IMR-90 (cell line): ENCODE measurements at regions not wholly inside any gene's neighbourhood (a gene's known extent, or its start where the extent isn't known, plus 50 kb on each side); places are given as distances from the start of the nearest gene placed in this dataset.

Source experiments
- ATAC-seq: fragments of 200-7000 bp; cut with Tn5 transposase; 2 replicates; pipeline ENCODE4 v1.9.1; 2020; ENCODE audit warnings: low read depth, mild to moderate bottlenecking, moderate library complexity
- BruUV-seq: library from RNA; stranded (reverse); fragments of 400-500 nt; replicated peaks from 2 replicates; lab custom pipeline; 2021; lab: Mats Ljungman, UMichigan
- CTCF ChIA-PET: fragments of 300-600 bp; formaldehyde crosslinking; extraction: SDS; loops from one replicate; lab custom pipeline; 2021; ENCODE audit warnings: antibody characterized with exemption; lab: Yijun Ruan, JAX
- POLR2A ChIA-PET: fragments of 300-600 bp; sonication (Branson Sonifier 250); formaldehyde crosslinking; loops from one replicate; lab custom pipeline; 2022; ENCODE audit warnings: antibody characterized with exemption; ENCODE audit not compliant: unreplicated experiment; lab: Charles Lee
- DNase-seq: peaks from one replicate; pipeline ENCODE4 v3.0.0; 2013
- H2AFZ ChIP-seq: replicated peaks from 2 replicates; pipeline ENCODE3; 2013; ENCODE audit warnings: low read length, mild to moderate bottlenecking; ENCODE audit not compliant: poor library complexity
- H2AK5ac ChIP-seq: 2 replicates; pipeline ENCODE4 v1.6.1; 2013; ENCODE audit warnings: low read depth, low read length, inconsistent platforms
- H2AK9ac ChIP-seq: replicated peaks from 2 replicates; pipeline ENCODE3; 2013; ENCODE audit warnings: mild to moderate bottlenecking, low read depth, low read length, moderate library complexity; ENCODE audit not compliant: poor library complexity
- H2BK120ac ChIP-seq: 2 replicates; pipeline ENCODE4 v1.6.1; 2013; ENCODE audit warnings: low read depth, low read length, inconsistent platforms
- H2BK15ac ChIP-seq: 3 replicates; pipeline ENCODE4 v1.6.1; 2013; ENCODE audit warnings: low read depth, low read length, inconsistent platforms
- H2BK20ac ChIP-seq: 2 replicates; pipeline ENCODE4 v1.6.1; 2013; ENCODE audit warnings: low read depth, mild to moderate bottlenecking, inconsistent platforms, low read length, moderate library complexity
- H2BK5ac ChIP-seq: 2 replicates; pipeline ENCODE4 v1.6.1; 2013; ENCODE audit warnings: mild to moderate bottlenecking, low read depth, low read length, inconsistent platforms; ENCODE audit not compliant: poor library complexity, severe bottlenecking
- H3K14ac ChIP-seq: replicated peaks from 2 replicates; pipeline ENCODE4 v1.6.1; 2013; ENCODE audit warnings: low read depth, low read length, inconsistent platforms
- H3K18ac ChIP-seq: 2 replicates; pipeline ENCODE4 v1.6.1; 2013; ENCODE audit warnings: low read depth, low read length, control low read depth
- H3K23ac ChIP-seq: 2 replicates; pipeline ENCODE4 v1.6.1; 2013; ENCODE audit warnings: low read depth, low read length, inconsistent platforms
- H3K27ac ChIP-seq: 2 replicates; pipeline ENCODE4 v1.5.1; 2013; ENCODE audit warnings: mild to moderate bottlenecking, control low read depth, low read length; ENCODE audit not compliant: insufficient read depth
- H3K27me3 ChIP-seq: 2 replicates; pipeline ENCODE4 v1.6.1; 2013; ENCODE audit warnings: low read length; ENCODE audit not compliant: control insufficient read depth, insufficient read depth
- H3K36me3 ChIP-seq: 2 replicates; pipeline ENCODE4 v1.6.1; 2013; ENCODE audit warnings: low read length, mixed read lengths; ENCODE audit not compliant: control insufficient read depth, insufficient read depth
- H3K4ac ChIP-seq: 2 replicates; pipeline ENCODE4 v1.6.1; 2013; ENCODE audit warnings: low read depth, low read length, inconsistent platforms
- H3K4me1 ChIP-seq: 2 replicates; pipeline ENCODE4 v1.6.1; 2013; ENCODE audit warnings: low read length, mixed read lengths; ENCODE audit not compliant: control insufficient read depth, insufficient read depth
- H3K4me2 ChIP-seq: 2 replicates; pipeline ENCODE4 v1.6.1; 2013; ENCODE audit warnings: low read depth, mild to moderate bottlenecking, control low read depth, low read length, moderate library complexity
- H3K4me3 ChIP-seq: 2 replicates; pipeline ENCODE4 v1.5.1; 2013; ENCODE audit warnings: low read depth, mild to moderate bottlenecking, control low read depth, low read length, moderate library complexity; ENCODE audit not compliant: insufficient read depth
- H3K56ac ChIP-seq: 2 replicates; pipeline ENCODE4 v1.6.1; 2013; ENCODE audit warnings: low read length, inconsistent platforms; ENCODE audit not compliant: insufficient read depth; ENCODE audit errors: extremely low read depth
- H3K79me1 ChIP-seq, 2 experiments: 2 replicates each; pipeline ENCODE4 v1.6.1; 2013; ENCODE audit warnings: low read length in 2 of 2, inconsistent platforms in 1 of 2, low read depth in 1 of 2
- H3K9ac ChIP-seq: 2 replicates; pipeline ENCODE4 v1.6.1; 2013; ENCODE audit warnings: low read depth, low read length, control low read depth
- H3K9me1 ChIP-seq: 2 replicates; pipeline ENCODE4 v1.6.1; 2013; ENCODE audit warnings: low read length, inconsistent platforms; ENCODE audit not compliant: insufficient read depth
- H3K9me3 ChIP-seq: 2 replicates; pipeline ENCODE4 v1.6.1; 2013; ENCODE audit warnings: low read length; ENCODE audit not compliant: control insufficient read depth, insufficient read depth
- H4K20me1 ChIP-seq: 2 replicates; pipeline ENCODE4 v1.6.1; 2013; ENCODE audit warnings: low read length, inconsistent platforms; ENCODE audit not compliant: insufficient read depth
- H4K5ac ChIP-seq: 2 replicates; pipeline ENCODE4 v1.6.1; 2013; ENCODE audit warnings: mild to moderate bottlenecking, low read depth, low read length, control low read depth
- H4K8ac ChIP-seq, 2 experiments: 2 replicates each; pipeline ENCODE4 v1.6.1; 2013; ENCODE audit warnings: low read depth in 2 of 2, low read length in 2 of 2, control low read depth in 1 of 2, inconsistent platforms in 1 of 2
- H4K91ac ChIP-seq: 2 replicates; pipeline ENCODE4 v1.6.1; 2013; ENCODE audit warnings: low read depth, low read length, inconsistent platforms; ENCODE audit not compliant: insufficient read depth
- CEBPB ChIP-seq: IDR thresholded peaks from 2 replicates; pipeline ENCODE4 v1.6.1; 2012; ENCODE audit warnings: low read depth, low read length, improper control_type of control experiment
- CHD1 ChIP-seq: IDR thresholded peaks from 2 replicates; pipeline ENCODE4 v1.6.1; 2012; ENCODE audit warnings: low read depth, low read length, improper control_type of control experiment
- ELK1 ChIP-seq: fragments of 150-350 bp; IDR thresholded peaks from 2 replicates; pipeline ENCODE4 v1.6.1; 2016; ENCODE audit warnings: low read depth, mild to moderate bottlenecking, low read length, moderate library complexity, borderline replicate concordance
- MAZ ChIP-seq: IDR thresholded peaks from 2 replicates; pipeline ENCODE4 v1.6.1; 2012; ENCODE audit warnings: low read depth, mild to moderate bottlenecking, low read length, improper control_type of control experiment, moderate library complexity, borderline replicate concordance
- NFE2L2 ChIP-seq: fragments of 150-350 bp; IDR thresholded peaks from 2 replicates; pipeline ENCODE4 v1.6.1; 2016; ENCODE audit warnings: low read depth, mild to moderate bottlenecking, low read length
- RAD21 ChIP-seq: IDR thresholded peaks from 2 replicates; pipeline ENCODE4 v1.6.1; 2012; ENCODE audit warnings: low read length, improper control_type of control experiment
- SMC3 ChIP-seq: fragments of 150-350 bp; IDR thresholded peaks from 2 replicates; pipeline ENCODE4 v1.6.1; 2016; ENCODE audit warnings: low read depth, mild to moderate bottlenecking, antibody characterized with exemption, low read length, moderate library complexity
- WGBS, 2 experiments: methylation state at CpG; one replicate each; pipeline versions ENCODE4 v1.1.5 to v1.1.7; 2013; ENCODE audit warnings: missing lambda C conversion rate in 2 of 2; ENCODE audit not compliant: insufficient read length in 1 of 2; ENCODE audit errors: extremely low coverage in 2 of 2; 5-methylcytosine and 5-hydroxymethylcytosine counted together
- dilution Hi-C: fragments of 300-500 bp; cut with HindIII; formaldehyde crosslinking; loops from one replicate; pipeline ENCODE4 v1.14.3; 2018; ENCODE audit warnings: low sequenced_read_pairs; ENCODE audit not compliant: unreplicated experiment
- in situ Hi-C: fragments of 300-500 bp; cut with MboI; formaldehyde crosslinking; loops from 3 replicates; pipeline ENCODE4 v1.14.3; 2019; ENCODE audit warnings: low sequenced_read_pairs, inconsistent platforms, mixed read lengths
- intact Hi-C: fragments of 100-400 bp; cut with micrococcal nuclease; formaldehyde crosslinking; loops from 2 replicates; pipeline ENCODE4 v1.10.0; 2022

GRCh38 chr5:165149431-165149830, 1644.0 kb downstream of the MAT2B start:
- Histone ChIP-seq H2BK5ac (no peak overlapping the region), H3K23ac (no peak overlapping the region), H3K14ac (no peak overlapping the region), H3K4me3 (no peak overlapping the region), H3K9ac (no peak overlapping the region), H4K91ac (no peak overlapping the region), H2AK5ac (no peak overlapping the region), H3K36me3 (no peaks in the 10 kb centered on the region), H3K27me3 (no peaks in the 10 kb centered on the region), H4K8ac (no peak overlapping the region), H3K56ac (no peak overlapping the region), H3K4ac (no peak overlapping the region), H3K79me1 (no peaks in the 10 kb centered on the region), H4K20me1 (no peaks in the 10 kb centered on the region), H2AFZ (no peak overlapping the region), H3K27ac (no peak overlapping the region), H2BK120ac (no peak overlapping the region), H3K18ac (no peak overlapping the region), H3K9me3 (peaks cover 2% of the 10 kb centered on the region; the same call in 1 of the 2 replicates), H3K4me1 (no peaks in the 10 kb centered on the region), H4K5ac (no peak overlapping the region), H2AK9ac (no peak overlapping the region), H3K9me1 (no peaks in the 10 kb centered on the region), H3K4me2 (no peak overlapping the region), H2BK15ac (no peak overlapping the region), H2BK20ac (no peak overlapping the region)
- DNase-seq (no peak), ATAC-seq (no peak)
- dilution Hi-C loops, result no loop called here
- TF ChIP-seq RAD21 (no peak), ELK1 (no peak), SMC3 (no peak), NFE2L2 (no peak), MAZ (no peak), CHD1 (no peak), CEBPB (no peak)
- ChIA-PET CTCF (no interaction called here), POLR2A (no interaction called here)
- BruUV-seq, result no TSS peak
- intact Hi-C loops, result no loop called here
- WGBS, 2 experiments, result no CpG with 5 or more reads among the region's 1 CpG
- in situ Hi-C loops, result no loop called here
